ELF-1 (cell line): ENCODE measurements at regions not wholly inside any gene's neighbourhood (a gene's known extent, or its start where the extent isn't known, plus 50 kb on each side); places are given as distances from the start of the nearest gene placed in this dataset.

ENCODE experiments used
- DNase-seq: peaks from one replicate; pipeline ENCODE4 v3.0.0-alpha.2; 2016; ENCODE audit warnings: low read depth, low spot score

DNA sequence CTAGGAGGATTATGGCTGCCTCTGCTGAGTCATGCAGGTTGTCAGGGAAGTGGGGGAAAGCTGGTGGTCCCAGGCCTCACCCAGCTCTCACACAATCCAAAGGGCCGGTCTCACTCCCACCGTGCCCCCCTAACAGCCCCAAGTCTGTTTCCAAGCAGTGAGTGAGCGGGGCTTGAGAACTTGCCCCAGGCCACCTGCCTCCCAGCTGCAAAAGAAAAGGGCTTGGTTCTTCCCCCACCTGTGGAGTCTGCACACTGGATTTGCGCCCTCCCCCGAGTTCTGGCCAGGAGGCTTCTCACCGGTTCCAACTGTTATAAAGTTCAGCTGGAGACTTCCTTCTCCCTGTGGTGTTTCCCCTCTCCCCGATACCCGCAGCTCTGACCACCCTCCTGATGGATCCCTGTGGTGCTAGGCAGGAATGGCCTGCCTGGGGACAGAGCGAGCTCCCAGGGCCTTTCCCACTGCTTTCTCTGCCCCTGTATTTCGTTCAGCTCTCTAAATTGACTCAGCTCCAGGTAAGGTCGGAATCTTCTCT is 222.3 kb downstream of the BARHL2 start:
- peak; percentile 30 for DNase-seq

DNA sequence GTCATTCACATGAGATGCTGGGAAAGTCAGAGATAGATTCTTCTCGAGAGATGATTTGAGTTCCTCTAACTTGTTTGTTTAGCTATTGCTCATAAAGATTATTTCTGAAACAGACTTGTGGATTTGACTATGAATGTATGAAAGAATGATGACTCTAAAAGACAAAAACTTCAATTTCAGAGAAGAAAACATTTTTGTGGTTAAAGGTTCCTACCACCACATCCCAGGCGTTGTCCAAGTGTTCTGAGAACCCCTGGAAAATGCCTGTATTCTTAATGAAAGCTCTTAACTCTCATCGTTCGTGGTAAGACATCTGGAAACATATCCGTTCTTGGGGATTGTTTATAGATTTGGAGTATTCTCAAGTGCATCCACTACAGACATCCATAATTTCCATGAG is 228.7 kb downstream of the BARHL2 start:
- DNase-seq: no peak

DNA sequence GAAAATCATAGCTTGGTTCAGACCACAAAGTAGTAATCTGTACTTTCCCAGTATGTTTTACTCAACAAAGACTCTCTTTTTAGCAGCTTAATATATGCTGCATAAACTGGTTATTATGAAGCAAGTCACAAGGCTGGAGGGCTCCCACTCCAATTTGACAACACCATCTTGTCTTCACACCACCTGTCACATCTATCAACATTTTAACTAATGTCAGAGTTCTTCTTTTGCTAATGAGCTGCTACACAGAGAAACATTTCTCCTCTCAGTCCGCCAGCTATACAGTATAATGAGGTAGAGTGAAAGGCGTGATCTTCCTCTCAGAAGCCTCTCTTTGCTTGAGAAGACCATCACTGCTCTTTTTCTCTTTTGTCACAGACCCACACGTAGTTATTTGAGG is 230.1 kb downstream of the BARHL2 start:
- no peak for DNase-seq

DNA sequence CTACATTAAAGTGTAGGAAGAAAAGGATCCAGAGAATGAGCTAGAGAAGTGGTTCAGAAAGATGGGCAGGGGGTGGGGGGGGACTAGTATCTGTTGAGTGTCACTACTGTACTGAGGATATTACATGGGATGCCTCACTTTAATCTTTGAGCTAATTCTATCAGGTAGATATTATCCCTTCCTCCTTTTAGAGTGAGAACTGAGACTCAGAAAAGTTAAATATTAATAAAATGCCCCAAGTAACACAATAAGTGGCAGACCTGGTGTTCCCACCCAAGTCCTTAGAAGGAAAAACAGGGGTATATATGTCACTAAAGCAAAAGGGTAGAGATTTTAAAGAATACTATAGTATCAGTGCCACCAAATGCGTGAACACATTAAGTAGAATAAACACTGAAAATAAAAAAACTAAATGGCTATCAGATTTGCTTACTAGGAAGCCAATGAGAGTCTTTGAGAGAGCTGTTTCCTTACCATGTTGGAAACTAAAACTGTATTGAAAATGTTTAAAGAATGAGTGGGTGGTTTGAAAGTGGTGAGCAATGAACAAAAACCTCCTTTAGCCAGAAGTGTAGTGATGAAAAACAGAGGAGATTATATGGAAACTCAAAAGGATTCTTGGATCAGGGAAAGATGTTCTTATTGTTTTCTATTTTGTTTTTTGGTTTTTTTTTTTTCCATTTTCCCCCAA is 230.8 kb downstream of the BARHL2 start:
- no peak for DNase-seq

- no peak for DNase-seq
These were observed 236.7 kb downstream of the BARHL2 start for GRCh38 chr1:90480271-90480835.

DNA sequence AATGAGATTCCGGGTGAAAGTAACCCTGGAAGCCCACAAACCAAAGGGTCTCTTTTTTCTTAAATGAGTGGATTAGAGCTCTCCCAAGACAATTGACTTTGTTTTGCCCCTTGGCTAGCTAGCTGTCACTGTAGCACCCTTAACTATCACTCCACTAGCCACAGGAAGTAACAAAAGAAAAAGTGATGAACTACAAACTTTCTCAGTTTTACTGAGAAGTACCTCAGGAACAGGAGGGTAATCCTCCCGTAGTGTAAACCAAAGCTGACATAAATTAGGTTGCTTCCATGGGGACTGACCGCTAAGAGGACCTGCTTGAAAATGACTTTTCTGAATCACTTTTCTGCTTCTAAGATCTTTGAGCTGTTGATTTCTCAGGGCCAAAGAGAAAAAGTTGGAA is 240.1 kb downstream of the BARHL2 start:
- DNase-seq: no peak

DNA sequence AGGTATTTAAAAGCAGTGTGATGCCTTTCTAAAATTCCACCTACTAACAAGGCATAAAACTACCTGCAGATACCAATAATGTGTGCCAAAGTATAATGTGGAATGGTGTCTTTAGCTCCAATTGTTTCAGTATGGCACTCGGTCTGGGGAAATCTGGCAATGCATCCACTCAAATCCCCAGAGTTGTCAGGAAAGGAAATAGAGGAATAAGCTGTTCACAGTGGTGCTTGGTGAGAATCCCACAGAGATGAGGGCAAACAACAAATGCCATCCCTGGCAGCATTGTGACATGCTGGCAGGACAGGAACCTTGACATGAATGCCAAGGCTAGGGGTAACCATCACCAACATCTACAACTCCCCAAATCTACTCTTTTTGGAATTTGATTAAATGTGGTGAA is 240.7 kb downstream of the BARHL2 start:
- DNase-seq: no peak

GRCh38 chr1:90475631-90476030 is 241.5 kb downstream of the BARHL2 start:
- no peak for DNase-seq

DNA sequence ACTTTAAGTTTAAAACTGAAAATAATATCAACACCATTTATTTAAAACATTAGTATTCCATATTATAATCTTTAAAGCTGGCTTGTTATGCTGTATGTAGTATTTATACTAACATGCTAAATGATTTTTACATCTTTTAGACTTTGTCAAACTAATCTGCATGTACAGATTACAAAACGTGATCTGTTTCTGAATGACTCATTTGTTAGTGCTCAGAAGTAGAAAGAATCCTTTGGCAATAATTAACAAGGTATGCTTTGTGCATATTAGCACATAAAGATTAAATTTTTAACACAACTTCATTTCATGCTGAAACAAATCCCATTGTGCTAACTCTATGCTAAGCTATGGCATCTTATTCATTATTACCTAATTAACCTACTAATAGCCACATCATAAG is 242.4 kb downstream of the BARHL2 start:
- DNase-seq: no peak

DNA sequence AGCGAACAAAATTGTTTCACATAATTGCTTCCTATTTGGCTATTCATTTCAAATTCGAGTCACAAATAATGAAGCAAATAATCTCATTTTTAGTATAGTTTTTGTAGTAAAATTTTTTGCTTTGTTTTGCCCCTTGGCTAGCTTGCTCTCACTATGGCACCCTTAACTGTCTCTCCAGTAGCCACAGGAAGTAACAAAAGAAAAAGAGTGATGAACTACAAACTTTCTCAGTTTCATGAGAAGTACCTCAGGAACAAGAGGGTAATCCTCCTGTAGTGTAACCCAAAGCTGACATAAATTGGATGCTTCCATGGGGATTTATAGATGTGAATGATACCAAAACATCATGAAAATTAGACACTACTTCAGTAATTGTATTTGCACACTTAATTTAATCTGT is 242.9 kb downstream of the BARHL2 start:
- DNase-seq: no peak

GRCh38 chr1:90472775-90473174 is 244.3 kb downstream of the BARHL2 start:
- DNase-seq: no peak

GRCh38 chr1:90459570-90459969 is 257.5 kb downstream of the BARHL2 start:
- DNase-seq: no peak

- DNase-seq: no peak
These were observed 259.1 kb downstream of the BARHL2 start for GRCh38 chr1:90457985-90458384.

GRCh38 chr1:90452491-90452890 is 264.6 kb downstream of the BARHL2 start:
- DNase-seq: no peak

GRCh38 chr1:90443354-90443753 is 273.7 kb downstream of the BARHL2 start:
- no peak for DNase-seq

GRCh38 chr1:90435351-90435750 is 281.8 kb downstream of the BARHL2 start:
- DNase-seq: no peak

DNA sequence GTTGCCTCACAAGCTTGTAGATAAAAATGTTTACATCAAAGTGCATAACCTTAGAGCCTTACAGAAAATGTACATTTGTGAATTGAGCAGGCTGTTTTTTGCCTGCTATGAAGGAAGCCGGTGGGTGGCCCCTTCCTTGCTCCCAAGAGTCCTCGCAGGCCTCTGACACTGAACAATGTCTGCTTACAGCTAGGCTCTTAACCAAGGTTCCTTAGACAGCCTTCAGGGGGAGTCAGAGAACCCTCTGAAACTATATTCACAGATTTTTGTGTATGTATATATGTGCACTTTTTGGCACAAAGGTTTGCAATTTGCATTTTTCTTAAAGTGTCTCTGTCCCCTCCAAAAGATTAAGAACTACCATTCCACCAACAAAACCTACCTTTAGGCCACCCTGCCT is 282.6 kb downstream of the BARHL2 start:
- DNase-seq: peak; percentile 6

DNA sequence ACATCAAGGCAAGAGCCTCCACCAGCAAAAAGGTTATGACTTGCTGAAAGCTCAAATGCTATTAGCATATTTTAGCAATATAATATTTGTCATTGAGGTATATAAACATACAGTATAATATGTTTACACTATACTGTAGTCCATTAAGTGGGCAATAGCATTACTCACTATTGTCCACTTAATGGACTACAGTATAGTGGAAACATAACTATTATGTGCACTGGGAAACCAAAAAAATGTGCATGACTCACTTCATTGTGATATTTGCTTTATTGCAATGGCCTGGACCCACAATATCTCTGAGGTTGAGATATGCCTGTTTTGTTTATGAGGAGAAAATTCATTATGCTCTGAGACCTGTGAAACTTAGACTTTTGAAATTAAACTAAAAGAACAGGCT is 300.0 kb downstream of the BARHL2 start:
- no peak for DNase-seq

DNA sequence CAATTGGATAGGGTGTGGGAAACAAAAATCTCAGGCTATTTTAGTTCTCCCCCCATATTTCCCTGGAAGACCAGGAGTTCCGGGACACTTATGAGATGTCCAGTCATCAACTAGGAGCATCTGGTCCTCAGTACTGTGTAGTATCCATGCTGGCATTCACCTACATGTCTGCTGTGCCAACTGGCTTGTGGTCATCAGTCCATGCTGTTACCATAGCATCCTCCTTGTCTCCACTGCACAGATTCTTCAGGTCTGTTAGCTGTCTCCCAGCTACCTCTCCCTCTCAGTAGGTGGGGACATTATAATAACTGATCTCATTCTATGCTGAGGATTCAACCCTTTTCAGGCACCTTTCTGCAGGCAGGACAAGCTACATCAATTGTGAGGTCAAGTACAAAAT is 302.9 kb downstream of the BARHL2 start:
- no peak for DNase-seq

GRCh38 chr1:90413519-90413918 is 303.6 kb downstream of the BARHL2 start:
- DNase-seq: no peak

GRCh38 chr1:90412563-90412962 is 304.5 kb downstream of the BARHL2 start:
- DNase-seq: no peak

DNA sequence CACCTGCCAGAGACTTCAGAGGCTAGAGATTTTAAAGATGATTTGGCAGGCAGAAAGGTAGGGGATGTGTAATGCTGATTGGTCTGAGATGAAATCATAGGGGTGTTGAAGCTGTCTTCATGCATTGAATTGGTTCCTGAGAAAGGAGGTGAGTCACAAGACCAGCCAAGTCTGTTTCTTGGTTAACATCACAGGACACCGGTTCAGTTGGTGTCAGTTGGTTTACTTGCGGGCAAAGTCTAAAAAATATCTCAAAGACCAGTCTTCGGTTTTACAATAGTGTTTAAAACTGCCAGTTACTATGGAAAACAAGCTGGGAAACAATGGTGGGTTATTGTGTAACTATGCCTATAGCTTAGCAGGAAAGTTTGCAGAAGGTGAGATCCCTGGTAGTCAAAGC is 305.9 kb downstream of the BARHL2 start:
- DNase-seq: no peak

- DNase-seq: no peak
These were observed 309.4 kb downstream of the BARHL2 start for GRCh38 chr1:90407737-90408136.

DNA sequence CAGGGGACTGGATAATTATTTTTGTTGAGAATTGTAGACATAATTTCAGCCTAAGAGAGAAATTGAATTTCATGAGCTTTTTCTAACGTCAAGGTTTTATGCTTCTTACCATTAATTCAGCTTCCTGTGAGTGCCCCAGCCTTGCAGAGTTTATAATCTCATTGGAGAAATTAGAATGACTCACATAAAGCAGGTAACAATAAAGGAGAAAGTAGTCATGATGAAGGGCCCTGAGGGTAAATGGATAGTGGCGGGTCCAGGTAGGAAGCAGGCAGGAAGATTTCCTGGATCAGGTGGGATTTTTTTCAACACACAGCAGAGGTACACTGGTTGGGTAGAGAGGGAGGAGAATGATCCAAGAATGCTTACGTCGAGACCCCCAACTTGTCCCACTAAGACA is 311.4 kb downstream of the BARHL2 start:
- DNase-seq: no peak
